ENCODE measurements at regions not wholly inside any gene's neighbourhood (a gene's known extent, or its start where the extent isn't known, plus 50 kb on each side); places are given as distances from the start of the nearest gene placed in this dataset.

- no peak overlapping the region for H2BK120ac ChIP-seq (replicated peaks; ENCODE audit: low read depth, low read length)
- H3K18ac ChIP-seq (ENCODE audit: extremely low read depth, low read length): no peak overlapping the region
- no peaks in the 10 kb centered on the region for H4K20me1 ChIP-seq (replicated peaks in 1 of 2; ENCODE audit: control insufficient read depth in 1 of 2, insufficient read depth in 2 of 2, low read length in 2 of 2)
- no peak overlapping the region for H4K8ac ChIP-seq (ENCODE audit: extremely low read depth, insufficient read depth, low read length)
- no peak overlapping the region for H2BK15ac ChIP-seq (ENCODE audit: low read length)
- no peak overlapping the region for H3K9ac ChIP-seq (replicated peaks in 1 of 4; ENCODE audit: extremely low read depth in 1 of 4, low read depth in 3 of 4, low read length in 3 of 4)
- H3K23me2 ChIP-seq (ENCODE audit: low read depth, low read length): no peaks in the 10 kb centered on the region
- no peak overlapping the region for H3K4me3 ChIP-seq (ENCODE audit: extremely low read depth in 1 of 4, insufficient read depth in 2 of 4, low read depth in 3 of 4, low read length in 4 of 4)
- H3K4me1 ChIP-seq (replicated peaks in 1 of 4; ENCODE audit: control insufficient read depth in 3 of 4, insufficient read depth in 4 of 4, low read length in 3 of 4): no peaks in the 10 kb centered on the region
- H3K56ac ChIP-seq (replicated peaks; ENCODE audit: insufficient read length, low read depth, low read length): no peak overlapping the region
- no peaks in the 10 kb centered on the region for H3K79me1 ChIP-seq (ENCODE audit: low read depth, low read length)
- no peak overlapping the region for H3K4ac ChIP-seq (replicated peaks; ENCODE audit: insufficient read length, low read depth, low read length)
- H3K23ac ChIP-seq (ENCODE audit: insufficient read length): no peak overlapping the region
- WGBS, 2 experiments (ENCODE audit: extremely low coverage in 1 of 2, insufficient coverage in 1 of 2, insufficient read length in 1 of 2, insufficient replicate concordance in 2 of 2, low coverage in 1 of 2, low lambda C conversion rate in 2 of 2, missing lambda C conversion rate in 1 of 2): 90% methylated on average over 2 of the region's 2 CpGs; no CpG with 5 or more reads in 1 of the 2 experiments
- H2AFZ ChIP-seq (ENCODE audit: low read length): no peak overlapping the region
- DNase-seq (ENCODE audit: low read depth in 1 of 2, low spot score in 2 of 2) (no peak), FAIRE-seq (no peak)
- H2BK12ac ChIP-seq (ENCODE audit: low read depth, low read length): no peak overlapping the region
- no peak overlapping the region for H3K4me2 ChIP-seq (ENCODE audit: insufficient read depth in 1 of 2, low read depth in 2 of 2, low read length in 2 of 2)
- H2BK5ac ChIP-seq (ENCODE audit: low read depth, low read length): no peak overlapping the region
- H2AK5ac ChIP-seq (ENCODE audit: low read depth, low read length): no peak overlapping the region
- H3K14ac ChIP-seq (ENCODE audit: insufficient read length): no peak overlapping the region
- H3K27me3 ChIP-seq (replicated peaks in 1 of 4; ENCODE audit: control insufficient read depth in 3 of 4, extremely low read depth in 1 of 4, insufficient read depth in 3 of 4, low read length in 3 of 4): no peaks in the 10 kb centered on the region
- no peaks in the 10 kb centered on the region for H3K79me2 ChIP-seq (ENCODE audit: control insufficient read depth in 1 of 2, insufficient read depth in 2 of 2, low read length in 2 of 2)
- TF ChIP-seq RXRA (IDR thresholded peaks at IDR 0.05; ENCODE audit: insufficient read depth, low read depth, low read length) (no peak), HDAC6 (IDR thresholded peaks at IDR 0.05; ENCODE audit: low read depth, low read length) (no peak), GTF2F1 (IDR thresholded peaks at IDR 0.05; ENCODE audit: borderline replicate concordance, low read depth, low read length) (no peak), NANOG (IDR thresholded peaks at IDR 0.05; ENCODE audit: insufficient read depth, low read depth, low read length, poor library complexity, severe bottlenecking) (no peak), YY1 (IDR thresholded peaks at IDR 0.05; ENCODE audit: low read depth, low read length) (no peak), TEAD4 (IDR thresholded peaks at IDR 0.05; ENCODE audit: low read depth, low read length) (no peak), RNF2 (IDR thresholded peaks at IDR 0.05; ENCODE audit: borderline replicate concordance, low read depth, low read length, missing control alignments, poor library complexity, severe bottlenecking) (no peak), MAFK (IDR thresholded peaks at IDR 0.05; ENCODE audit: low read depth, low read length) (no peak)
- no peak overlapping the region for H2BK20ac ChIP-seq (ENCODE audit: low read length)
- H4K5ac ChIP-seq (ENCODE audit: insufficient read length, low read depth, low read length): no peak overlapping the region
- H3K9me3 ChIP-seq (ENCODE audit: insufficient read depth in 2 of 2, low read depth in 1 of 2, low read length in 1 of 2): no peaks in the 10 kb centered on the region; a peak in 1 of 4 replicates
- POLR2A ChIA-PET (ENCODE audit: partially characterized antibody): no interaction called here
- no peak overlapping the region for H4K91ac ChIP-seq (replicated peaks; ENCODE audit: insufficient read length, low read length)
- no peaks in the 10 kb centered on the region for H3K36me3 ChIP-seq (ENCODE audit: control insufficient read depth in 2 of 4, insufficient read depth in 4 of 4, low read length in 3 of 4)
- H3K27ac ChIP-seq (ENCODE audit: low read depth, low read length): no peak overlapping the region
- CTCF ChIA-PET (ENCODE audit: partially characterized antibody): no interaction called here
Measured at GRCh38 chr4:124990398-124990797, 277.9 kb upstream of the ANKRD50 start.

Measured in H1 (cell line).